ENCODE measurements at regions not wholly inside any gene's neighbourhood (a gene's known extent, or its start where the extent isn't known, plus 50 kb on each side); places are given as distances from the start of the nearest gene placed in this dataset.

DNA sequence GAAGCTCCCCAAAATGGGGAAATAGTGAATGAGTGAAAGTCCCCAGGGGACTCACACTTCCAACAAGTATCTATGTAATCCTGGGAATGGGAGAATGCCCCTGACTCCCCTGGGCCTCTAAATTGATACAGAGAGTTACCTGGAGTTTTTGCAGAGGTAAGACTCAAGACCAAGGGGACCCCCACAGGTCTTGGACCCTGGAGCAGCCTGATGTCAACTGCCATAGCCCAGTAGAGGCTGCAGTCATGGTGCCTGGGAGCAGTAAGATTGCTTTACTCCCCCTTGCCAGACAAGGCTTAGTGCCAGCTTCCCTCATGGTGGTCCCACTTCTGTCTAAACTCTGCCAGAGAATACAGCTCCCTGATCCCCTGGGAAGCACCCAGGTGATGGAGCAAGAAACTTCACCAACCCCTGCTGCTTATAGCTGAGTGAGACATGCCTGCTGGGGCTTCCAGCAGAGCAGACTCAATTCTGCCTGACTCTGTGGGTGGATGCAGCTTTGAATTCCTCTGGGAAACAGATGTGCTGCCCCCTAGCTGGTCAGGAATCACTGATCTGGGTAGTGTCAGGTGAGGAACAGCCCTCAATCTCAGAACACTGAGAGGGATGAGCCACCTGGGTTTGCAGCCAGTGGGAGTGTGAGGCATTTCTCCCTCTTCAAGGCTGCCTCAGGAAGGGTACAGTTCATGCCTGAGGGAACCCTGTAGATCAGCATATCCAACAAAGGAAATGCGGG lies 485.9 kb downstream of the NSUN3 start:
- Histone ChIP-seq H3K27me3 (ENCODE audit: control insufficient read depth, insufficient read depth, low read length) (no peaks in the 10 kb centered on the region), H3K9ac (ENCODE audit: low read depth, low read length) (no peak overlapping the region), H3K4me1 (ENCODE audit: control insufficient read depth, insufficient read depth, low read length) (no peaks in the 10 kb centered on the region), H3K9me3 (replicated peaks; ENCODE audit: low read length) (no peaks in the 10 kb centered on the region), H3K36me3 (ENCODE audit: insufficient read depth, low read length) (no peaks in the 10 kb centered on the region), H3K4me3 (ENCODE audit: low read length) (no peak overlapping the region), H3K4me2 (ENCODE audit: low read length) (no peak overlapping the region)

DNA sequence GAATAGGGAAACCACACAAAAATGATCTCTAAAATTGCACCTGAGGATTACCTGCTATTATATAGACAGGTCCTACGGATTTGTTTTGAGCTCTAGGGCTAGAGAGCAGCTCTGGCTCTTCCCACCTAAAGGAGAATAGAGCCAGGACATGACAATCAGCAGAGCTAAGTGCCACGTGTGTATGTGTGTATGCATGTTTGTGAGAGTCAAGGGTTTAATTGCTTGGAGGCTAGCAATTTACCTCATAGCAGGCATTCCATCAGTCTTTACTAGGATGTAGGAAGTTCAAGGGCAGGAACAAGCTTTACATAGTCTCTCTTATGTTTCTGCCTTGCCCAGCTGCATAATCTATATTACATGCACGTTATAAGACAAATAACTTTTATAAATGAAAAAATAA lies 498.2 kb downstream of the NSUN3 start:
- H3K9me3 ChIP-seq (replicated peaks; ENCODE audit: low read length): no peaks in the 10 kb centered on the region
- H3K4me3 ChIP-seq (ENCODE audit: low read length): no peak overlapping the region
- no peaks in the 10 kb centered on the region for H3K4me1 ChIP-seq (ENCODE audit: control insufficient read depth, insufficient read depth, low read length)
- no peak overlapping the region for H3K4me2 ChIP-seq (ENCODE audit: low read length)
- H3K27me3 ChIP-seq (ENCODE audit: control insufficient read depth, insufficient read depth, low read length): no peaks in the 10 kb centered on the region
- H3K9ac ChIP-seq (ENCODE audit: low read depth, low read length): no peak overlapping the region
- H3K36me3 ChIP-seq (ENCODE audit: insufficient read depth, low read length): no peaks in the 10 kb centered on the region

DNA sequence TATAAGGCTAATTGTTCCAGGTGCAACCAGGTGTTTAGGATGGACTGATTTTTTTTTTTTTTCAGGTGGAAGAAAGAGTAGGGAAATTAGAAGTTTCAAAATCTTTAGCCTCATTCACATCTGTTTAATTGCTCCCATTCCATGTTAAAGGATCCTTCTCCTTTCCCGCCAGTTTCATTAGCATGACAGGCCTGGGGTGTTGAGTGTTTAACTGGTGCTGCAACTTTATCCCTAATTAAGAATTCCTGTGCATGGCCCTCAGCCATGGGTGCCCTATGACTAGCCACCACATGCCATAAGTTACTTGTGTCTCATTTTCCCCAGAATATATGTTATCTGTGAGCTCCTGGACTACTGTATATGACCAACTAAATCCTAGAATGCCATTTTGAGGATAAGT lies 501.4 kb downstream of the NSUN3 start:
- Histone ChIP-seq H3K9me3 (replicated peaks; ENCODE audit: low read length) (no peaks in the 10 kb centered on the region), H3K9ac (ENCODE audit: low read depth, low read length) (no peak overlapping the region), H3K4me2 (ENCODE audit: low read length) (no peak overlapping the region), H3K36me3 (ENCODE audit: insufficient read depth, low read length) (no peaks in the 10 kb centered on the region), H3K27me3 (ENCODE audit: control insufficient read depth, insufficient read depth, low read length) (no peaks in the 10 kb centered on the region), H3K4me1 (ENCODE audit: control insufficient read depth, insufficient read depth, low read length) (no peaks in the 10 kb centered on the region), H3K4me3 (ENCODE audit: low read length) (no peak overlapping the region)

DNA sequence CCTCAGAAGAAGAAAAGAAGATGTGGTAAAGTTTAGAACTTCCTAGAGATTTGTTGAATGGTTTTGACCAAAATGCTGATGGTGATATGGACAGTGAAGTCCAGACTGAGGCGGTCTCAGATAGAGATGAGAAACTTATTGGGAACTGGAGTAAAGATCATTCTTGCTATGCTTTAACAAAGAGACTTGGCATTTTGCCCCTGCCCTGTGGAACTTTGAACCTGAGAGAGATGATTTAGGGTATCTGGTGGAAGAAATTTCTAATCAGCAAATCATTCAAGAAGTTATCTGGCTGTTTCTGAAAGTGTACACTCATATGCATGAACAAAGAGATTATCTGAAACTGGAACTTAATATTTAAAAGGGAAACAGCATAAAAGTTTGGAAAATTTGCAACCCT lies 505.2 kb downstream of the NSUN3 start:
- H3K9ac ChIP-seq (ENCODE audit: low read depth, low read length): no peak overlapping the region

DNA sequence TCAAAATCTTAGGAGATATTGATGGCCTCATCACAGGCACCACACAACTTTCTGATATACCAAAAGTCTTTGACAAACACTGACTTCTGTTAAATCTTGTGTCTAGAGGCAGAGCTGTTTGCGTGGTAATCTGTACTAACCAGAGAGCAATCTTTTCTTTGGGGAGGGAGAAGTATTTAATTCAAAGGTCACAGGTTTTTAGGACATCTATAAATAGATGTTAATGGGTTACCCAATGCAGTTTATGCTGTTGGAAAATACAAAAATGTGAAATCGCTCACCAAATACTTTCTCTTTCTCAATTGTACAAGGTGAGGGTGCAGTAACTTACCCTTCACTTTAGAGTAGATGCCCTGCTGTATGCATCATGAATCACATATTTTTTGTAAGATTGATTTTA lies 510.5 kb downstream of the NSUN3 start:
- Histone ChIP-seq H3K36me3 (ENCODE audit: insufficient read depth, low read length) (no peaks in the 10 kb centered on the region), H3K9ac (ENCODE audit: low read depth, low read length) (no peak overlapping the region), H3K4me3 (ENCODE audit: low read length) (no peak overlapping the region)

More for the DNA sequence above, 505.2 kb downstream of the NSUN3 start:
- Histone ChIP-seq H3K4me3 (ENCODE audit: low read length) (no peak overlapping the region), H3K4me1 (ENCODE audit: control insufficient read depth, insufficient read depth, low read length) (no peaks in the 10 kb centered on the region), H3K36me3 (ENCODE audit: insufficient read depth, low read length) (no peaks in the 10 kb centered on the region), H3K9me3 (replicated peaks; ENCODE audit: low read length) (no peaks in the 10 kb centered on the region), H3K27me3 (ENCODE audit: control insufficient read depth, insufficient read depth, low read length) (no peaks in the 10 kb centered on the region), H3K4me2 (ENCODE audit: low read length) (no peak overlapping the region)

DNA sequence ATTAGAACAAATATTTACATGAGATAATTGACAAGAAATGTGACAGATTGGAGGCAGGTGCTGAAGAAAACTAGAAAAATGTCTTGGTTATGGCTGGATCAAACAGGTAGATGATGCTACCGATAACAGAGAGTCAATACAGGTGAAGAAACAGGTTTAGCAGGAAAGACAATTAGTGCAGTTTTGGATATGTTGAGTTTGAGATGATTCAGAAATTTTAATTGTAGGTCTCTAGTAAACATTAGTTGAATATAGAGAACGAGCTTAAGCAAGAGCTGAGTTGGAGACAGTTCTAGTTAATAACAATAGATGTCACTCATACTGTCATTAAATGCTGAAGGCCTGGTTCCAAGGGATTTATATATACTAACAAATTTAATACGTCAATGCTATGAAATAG lies 524.4 kb downstream of the NSUN3 start:
- H3K27me3 ChIP-seq (ENCODE audit: control insufficient read depth, insufficient read depth, low read length): no peaks in the 10 kb centered on the region
- no peak overlapping the region for H3K4me3 ChIP-seq (ENCODE audit: low read length)
- no peak overlapping the region for H3K9ac ChIP-seq (ENCODE audit: low read depth, low read length)

More for the DNA sequence above, 510.5 kb downstream of the NSUN3 start:
- no peak overlapping the region for H3K4me2 ChIP-seq (ENCODE audit: low read length)
- no peaks in the 10 kb centered on the region for H3K4me1 ChIP-seq (ENCODE audit: control insufficient read depth, insufficient read depth, low read length)
- no peaks in the 10 kb centered on the region for H3K27me3 ChIP-seq (ENCODE audit: control insufficient read depth, insufficient read depth, low read length)
- H3K9me3 ChIP-seq (replicated peaks; ENCODE audit: low read length): no peaks in the 10 kb centered on the region

DNA sequence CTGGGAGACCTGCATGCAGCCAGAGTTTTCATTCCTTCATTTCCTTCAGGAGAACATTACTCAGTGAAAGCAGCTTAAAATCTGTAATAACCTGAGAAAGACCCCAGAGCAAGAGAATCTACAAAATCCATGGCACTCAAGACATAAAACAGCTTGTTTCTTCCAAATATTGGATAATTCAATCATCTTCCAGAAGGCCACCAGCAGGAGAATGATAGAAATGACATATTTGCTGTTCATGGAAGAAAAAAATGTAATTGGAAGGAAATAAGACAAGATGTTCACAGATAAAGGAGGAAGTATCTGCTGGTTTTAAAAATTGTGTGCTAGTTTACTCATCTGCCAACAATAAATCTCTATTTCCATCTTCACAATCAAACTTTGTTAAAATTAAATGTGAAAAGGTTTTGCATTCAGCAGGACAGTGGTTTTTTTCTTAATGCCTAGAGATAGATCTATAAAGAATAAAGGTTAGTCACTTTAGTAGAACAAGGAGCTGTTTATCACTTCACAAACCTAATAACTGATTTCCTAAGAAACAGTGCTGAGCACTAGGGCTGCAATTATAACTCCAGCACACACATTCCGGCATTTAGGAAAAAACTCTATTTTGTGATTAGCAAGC lies 530.8 kb downstream of the NSUN3 start:
- H3K36me3 ChIP-seq (ENCODE audit: insufficient read depth, low read length): no peaks in the 10 kb centered on the region
- no peak overlapping the region for H3K4me2 ChIP-seq (ENCODE audit: low read length)
- H3K4me1 ChIP-seq (ENCODE audit: control insufficient read depth, insufficient read depth, low read length): no peaks in the 10 kb centered on the region
- H3K9me3 ChIP-seq (replicated peaks; ENCODE audit: low read length): no peaks in the 10 kb centered on the region
- H3K27me3 ChIP-seq (ENCODE audit: control insufficient read depth, insufficient read depth, low read length): no peaks in the 10 kb centered on the region
- no peak overlapping the region for H3K4me3 ChIP-seq (ENCODE audit: low read length)
- H3K9ac ChIP-seq (ENCODE audit: low read depth, low read length): no peak overlapping the region

More for the DNA sequence above, 524.4 kb downstream of the NSUN3 start:
- H3K4me1 ChIP-seq (ENCODE audit: control insufficient read depth, insufficient read depth, low read length): no peaks in the 10 kb centered on the region
- no peak overlapping the region for H3K4me2 ChIP-seq (ENCODE audit: low read length)
- H3K9me3 ChIP-seq (replicated peaks; ENCODE audit: low read length): no peaks in the 10 kb centered on the region
- H3K36me3 ChIP-seq (ENCODE audit: insufficient read depth, low read length): no peaks in the 10 kb centered on the region

DNA sequence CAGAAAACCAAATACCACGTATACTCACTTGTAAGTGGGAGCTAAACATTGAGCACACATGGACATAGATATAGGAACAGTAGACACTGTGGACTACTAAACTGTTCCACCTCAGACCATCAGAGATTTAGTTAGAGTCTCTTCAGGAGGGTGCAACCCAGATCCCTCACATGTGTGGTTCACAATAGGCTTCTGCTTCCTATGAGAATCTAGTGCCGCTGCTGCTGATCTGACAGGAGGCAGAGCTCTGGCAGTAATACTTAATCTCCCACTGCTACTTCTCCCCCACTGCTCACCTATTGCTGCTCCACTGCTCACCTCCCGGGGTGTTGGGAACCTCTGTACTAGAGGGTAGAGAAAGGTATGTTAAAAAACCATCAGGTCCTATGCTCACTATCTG lies 533.3 kb downstream of the NSUN3 start:
- H3K4me3 ChIP-seq (ENCODE audit: low read length): no peak overlapping the region
- no peaks in the 10 kb centered on the region for H3K4me1 ChIP-seq (ENCODE audit: control insufficient read depth, insufficient read depth, low read length)
- H3K9me3 ChIP-seq (replicated peaks; ENCODE audit: low read length): no peaks in the 10 kb centered on the region
- no peaks in the 10 kb centered on the region for H3K27me3 ChIP-seq (ENCODE audit: control insufficient read depth, insufficient read depth, low read length)
- H3K9ac ChIP-seq (ENCODE audit: low read depth, low read length): no peak overlapping the region
- H3K36me3 ChIP-seq (ENCODE audit: insufficient read depth, low read length): no peaks in the 10 kb centered on the region
- no peak overlapping the region for H3K4me2 ChIP-seq (ENCODE audit: low read length)

DNA sequence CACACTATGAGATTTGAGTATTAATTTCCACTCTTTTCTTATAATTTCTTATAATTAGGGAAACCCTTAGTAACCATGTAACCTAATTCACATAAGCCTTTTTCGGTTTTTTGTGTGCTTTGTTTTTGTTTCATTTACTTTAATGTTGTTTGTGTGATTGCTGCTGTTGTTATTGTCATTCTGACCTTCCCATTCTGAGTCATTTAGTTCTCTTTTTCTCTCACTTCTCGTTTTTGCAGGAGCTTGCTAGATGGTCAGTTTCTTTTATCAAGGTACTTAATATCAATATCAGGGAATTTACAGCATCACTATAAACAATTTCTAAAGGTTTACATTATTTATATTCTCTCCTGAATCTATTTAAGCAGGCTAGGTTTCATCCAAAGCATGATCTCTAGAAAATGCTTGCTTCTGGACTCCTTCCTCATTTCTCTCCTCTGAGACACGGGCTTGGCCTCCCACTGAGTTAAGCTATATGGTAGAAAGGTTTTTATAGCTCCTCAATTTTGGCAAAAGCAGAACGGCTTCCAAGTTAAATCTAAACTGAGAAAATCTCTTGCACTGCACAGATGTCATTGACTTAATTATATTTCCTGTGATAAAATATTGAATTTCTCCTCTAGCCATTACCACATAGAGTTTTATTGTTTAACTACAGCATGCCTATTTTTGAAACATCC lies 534.2 kb downstream of the NSUN3 start:
- Histone ChIP-seq H3K27me3 (ENCODE audit: control insufficient read depth, insufficient read depth, low read length) (no peaks in the 10 kb centered on the region), H3K4me1 (ENCODE audit: control insufficient read depth, insufficient read depth, low read length) (no peaks in the 10 kb centered on the region), H3K4me2 (ENCODE audit: low read length) (no peak overlapping the region), H3K9me3 (replicated peaks; ENCODE audit: low read length) (no peaks in the 10 kb centered on the region), H3K4me3 (ENCODE audit: low read length) (no peak overlapping the region), H3K9ac (ENCODE audit: low read depth, low read length) (no peak overlapping the region), H3K36me3 (ENCODE audit: insufficient read depth, low read length) (no peaks in the 10 kb centered on the region)

DNA sequence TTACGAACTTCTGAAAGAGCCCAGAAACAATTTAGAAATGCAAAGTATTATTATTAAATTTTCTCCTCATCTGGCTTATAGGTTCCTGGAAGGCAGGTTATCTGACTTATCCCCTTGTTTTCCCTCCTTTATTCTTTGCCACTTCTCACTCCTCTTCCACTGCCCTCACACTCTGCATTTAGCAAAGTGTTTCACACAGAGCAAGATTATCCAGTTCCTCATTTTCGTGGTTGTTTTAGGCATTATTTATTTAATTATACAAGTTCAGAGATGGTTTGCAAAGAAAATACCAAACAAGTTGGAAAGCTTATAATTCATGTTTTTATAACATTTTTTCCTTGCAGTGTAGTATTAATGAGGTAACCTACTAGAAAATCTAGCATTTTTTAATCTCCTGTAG lies 544.9 kb downstream of the NSUN3 start:
- Histone ChIP-seq H3K36me3 (ENCODE audit: insufficient read depth, low read length) (no peaks in the 10 kb centered on the region), H3K4me2 (ENCODE audit: low read length) (no peak overlapping the region), H3K4me3 (ENCODE audit: low read length) (no peak overlapping the region), H3K9me3 (replicated peaks; ENCODE audit: low read length) (no peaks in the 10 kb centered on the region), H3K27me3 (ENCODE audit: control insufficient read depth, insufficient read depth, low read length) (no peaks in the 10 kb centered on the region), H3K4me1 (ENCODE audit: control insufficient read depth, insufficient read depth, low read length) (no peaks in the 10 kb centered on the region), H3K9ac (ENCODE audit: low read depth, low read length) (no peak overlapping the region)

DNA sequence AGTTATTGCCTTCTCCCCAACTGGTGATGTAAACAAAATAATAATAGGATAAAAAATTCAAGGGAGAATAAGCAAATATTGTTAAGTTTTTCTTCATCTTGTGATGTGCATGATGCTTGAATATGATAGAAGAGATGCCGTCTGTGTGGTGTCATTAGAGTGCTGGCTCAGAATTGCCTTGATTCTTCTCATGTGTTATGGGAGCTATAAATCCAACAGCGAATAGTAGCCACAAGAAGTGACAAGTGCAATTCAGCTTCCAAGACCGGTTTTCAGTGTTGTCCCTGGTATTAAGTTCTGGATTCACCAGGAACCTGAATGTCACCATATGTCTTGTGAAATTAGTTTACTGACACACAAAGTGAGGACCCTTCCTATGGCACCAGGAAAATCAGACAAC lies 547.0 kb downstream of the NSUN3 start:
- Histone ChIP-seq H3K27me3 (ENCODE audit: control insufficient read depth, insufficient read depth, low read length) (no peaks in the 10 kb centered on the region), H3K9ac (ENCODE audit: low read depth, low read length) (no peak overlapping the region), H3K9me3 (replicated peaks; ENCODE audit: low read length) (no peaks in the 10 kb centered on the region), H3K36me3 (ENCODE audit: insufficient read depth, low read length) (no peaks in the 10 kb centered on the region), H3K4me3 (ENCODE audit: low read length) (no peak overlapping the region), H3K4me1 (ENCODE audit: control insufficient read depth, insufficient read depth, low read length) (no peaks in the 10 kb centered on the region), H3K4me2 (ENCODE audit: low read length) (no peak overlapping the region)

Data from skeletal muscle satellite cell (primary cell).